GM21619 (cell line): ENCODE measurements at regions not wholly inside any gene's neighbourhood (a gene's known extent, or its start where the extent isn't known, plus 50 kb on each side); places are given as distances from the start of the nearest gene placed in this dataset.

Experiments used
- ATAC-seq: cut with Tn5 transposase; IDR thresholded peaks from one replicate; pipeline ENCODE4 v1.9.1; 2021; ENCODE audit not compliant: unreplicated experiment

- no peak for ATAC-seq
Observed at GRCh38 chrX:5549512-5549911, 679.2 kb downstream of the NLGN4X start.

DNA sequence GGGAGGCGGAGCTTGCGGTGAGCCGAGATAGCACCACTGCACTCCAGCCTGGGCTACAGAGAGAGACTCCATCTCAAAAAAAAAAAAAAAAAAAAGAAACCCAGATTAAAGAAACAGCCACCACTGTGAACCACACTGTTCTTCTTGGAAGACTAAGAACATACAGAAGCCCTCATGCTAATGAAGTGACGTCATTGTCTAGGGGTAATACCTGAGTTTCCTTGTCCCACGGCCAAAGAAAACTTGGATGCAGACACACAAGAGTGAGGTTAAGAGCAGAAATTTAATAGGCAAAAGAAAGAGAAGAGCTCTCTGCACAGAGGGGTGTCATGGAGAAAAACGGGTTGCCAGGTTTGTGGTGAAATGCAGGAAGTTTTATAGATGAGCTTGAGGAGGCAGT, 691.6 kb downstream of the NLGN4X start:
- no peak for ATAC-seq

DNA sequence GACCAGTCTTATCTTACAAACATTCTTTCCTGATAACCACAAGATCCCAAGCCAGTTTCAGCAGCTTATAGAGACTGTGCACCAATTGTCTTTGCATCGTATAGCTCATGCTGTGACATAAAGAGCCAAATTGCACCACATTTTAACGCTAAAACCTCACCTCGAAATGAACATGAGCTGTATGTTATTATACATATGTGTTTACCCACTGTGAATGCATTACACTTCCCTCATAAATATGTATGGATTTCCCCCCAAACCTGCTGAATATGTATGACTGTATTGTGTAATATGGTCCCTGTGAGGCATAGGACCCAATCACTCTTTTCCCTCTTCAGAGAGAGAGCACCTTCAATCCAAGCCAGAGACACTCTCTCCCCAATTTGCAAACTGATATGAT, 692.4 kb downstream of the NLGN4X start:
- no peak for ATAC-seq

- no peak for ATAC-seq
Observed at GRCh38 chrX:5528057-5528456, 700.6 kb downstream of the NLGN4X start.

- ATAC-seq: no peak
Observed at GRCh38 chrX:5526191-5526590, 702.5 kb downstream of the NLGN4X start.

GRCh38 chrX:5490786-5491563, 737.7 kb downstream of the NLGN4X start:
- no peak for ATAC-seq

- no peak for ATAC-seq
Observed at GRCh38 chrX:5474282-5474681, 754.4 kb downstream of the NLGN4X start.

DNA sequence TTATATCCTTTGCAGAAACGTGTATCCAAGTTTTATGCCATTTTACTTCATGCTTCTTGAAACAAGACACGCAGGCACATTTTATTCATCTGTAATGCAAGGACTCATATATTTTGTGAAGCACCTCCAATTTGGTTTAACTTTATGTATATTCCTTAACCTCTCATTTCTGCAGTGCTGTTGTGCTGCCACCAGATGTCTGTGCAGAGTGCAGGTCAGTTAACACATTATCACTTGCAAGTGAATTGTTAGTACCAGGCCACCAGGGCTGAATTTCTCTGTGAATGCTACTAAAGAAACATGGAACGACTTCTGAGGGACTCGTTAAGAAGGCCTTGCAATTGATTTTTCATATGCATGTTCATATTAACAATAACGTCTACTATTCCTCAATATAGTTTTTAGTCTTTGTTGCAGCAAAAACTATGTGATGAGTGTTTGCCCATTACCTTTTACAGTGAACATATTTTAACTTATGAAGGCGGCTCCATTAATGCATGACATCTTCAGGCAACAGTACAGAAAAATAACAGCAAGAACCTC, 770.3 kb downstream of the NLGN4X start:
- no peak for ATAC-seq

DNA sequence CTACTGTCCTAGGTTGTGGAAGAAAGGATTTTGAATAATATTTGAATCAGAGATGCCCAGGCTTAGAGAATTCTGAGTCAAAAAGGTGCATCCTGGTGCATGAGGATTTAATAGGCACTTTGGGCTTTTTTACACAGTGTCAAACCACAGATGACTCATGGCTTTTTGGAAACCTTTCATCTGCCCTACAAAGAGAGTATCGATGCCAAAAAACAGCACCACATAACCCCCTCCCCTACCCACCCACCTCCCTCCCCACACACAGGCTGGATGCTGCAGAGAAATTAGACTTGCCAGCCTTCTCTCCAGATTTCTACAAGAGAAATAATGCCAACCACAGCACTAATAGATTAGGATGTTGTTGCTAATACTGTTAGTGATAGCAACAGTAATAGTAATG, 779.3 kb downstream of the NLGN4X start:
- ATAC-seq: no peak

GRCh38 chrX:5431823-5432222, 796.8 kb downstream of the NLGN4X start:
- no peak for ATAC-seq

DNA sequence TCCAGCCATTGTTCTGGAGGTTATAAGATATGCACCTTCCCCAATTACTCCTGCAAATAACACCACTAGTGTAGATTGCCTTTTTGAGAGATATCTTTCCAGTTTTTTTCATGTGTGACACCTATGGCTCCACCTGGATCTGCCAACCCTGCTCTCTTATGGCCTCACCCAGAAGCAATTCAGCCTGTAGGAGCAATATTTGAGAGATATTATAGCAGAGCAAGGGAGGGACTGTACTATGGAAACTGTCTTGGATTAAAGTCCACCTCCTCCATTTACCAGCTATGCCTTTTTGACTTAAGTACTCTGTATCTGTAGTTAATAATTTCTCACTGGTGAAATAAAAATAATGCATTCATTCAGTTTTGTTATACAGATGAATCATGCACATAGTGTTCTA, 803.5 kb downstream of the NLGN4X start:
- no peak for ATAC-seq

GRCh38 chrX:5417381-5417780, 811.3 kb downstream of the NLGN4X start:
- ATAC-seq: no peak

DNA sequence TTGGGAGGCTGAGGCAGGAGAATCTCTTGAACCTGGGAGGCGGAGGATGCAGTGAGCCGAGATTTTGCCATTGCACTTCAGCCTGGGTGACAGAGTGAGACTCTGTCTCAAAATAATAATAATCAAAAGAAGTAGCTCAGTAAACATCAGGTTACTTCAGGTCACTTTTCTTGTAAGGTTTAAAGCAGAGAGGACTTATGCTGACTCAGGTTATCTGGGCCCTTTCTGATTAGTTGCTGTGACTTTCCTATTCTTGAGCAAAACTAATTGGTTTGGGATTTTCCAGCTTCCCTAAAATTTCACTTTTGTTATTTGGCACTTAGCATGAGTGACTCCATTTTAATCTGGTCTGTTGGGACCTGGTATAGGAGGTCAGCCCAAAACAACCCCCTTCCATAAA, 812.9 kb downstream of the NLGN4X start:
- ATAC-seq: no peak

- no peak for ATAC-seq
Observed at GRCh38 chrX:5409106-5409505, 819.6 kb downstream of the NLGN4X start.

DNA sequence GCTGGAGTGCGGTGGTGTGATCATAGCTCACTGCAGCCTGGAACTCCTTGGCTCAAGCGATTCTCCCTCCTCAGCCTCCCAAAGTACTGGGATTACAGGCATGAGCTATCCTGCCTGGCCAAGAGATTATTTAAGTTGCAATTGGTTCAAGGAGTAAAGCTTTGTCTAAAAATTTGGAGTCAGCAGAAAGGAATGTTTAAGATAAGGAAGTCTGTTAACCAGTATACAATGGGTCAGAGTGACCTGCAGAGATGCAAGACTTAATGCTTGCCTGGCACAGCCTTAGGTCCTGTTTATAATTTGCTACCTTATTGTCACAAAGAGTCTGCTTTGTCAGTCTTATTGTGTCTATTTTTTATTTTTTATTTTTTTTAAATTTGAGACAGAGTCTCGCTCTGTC, 826.2 kb downstream of the NLGN4X start:
- ATAC-seq: no peak

- ATAC-seq: no peak
Observed at GRCh38 chrX:5399403-5399802, 829.3 kb downstream of the NLGN4X start.

DNA sequence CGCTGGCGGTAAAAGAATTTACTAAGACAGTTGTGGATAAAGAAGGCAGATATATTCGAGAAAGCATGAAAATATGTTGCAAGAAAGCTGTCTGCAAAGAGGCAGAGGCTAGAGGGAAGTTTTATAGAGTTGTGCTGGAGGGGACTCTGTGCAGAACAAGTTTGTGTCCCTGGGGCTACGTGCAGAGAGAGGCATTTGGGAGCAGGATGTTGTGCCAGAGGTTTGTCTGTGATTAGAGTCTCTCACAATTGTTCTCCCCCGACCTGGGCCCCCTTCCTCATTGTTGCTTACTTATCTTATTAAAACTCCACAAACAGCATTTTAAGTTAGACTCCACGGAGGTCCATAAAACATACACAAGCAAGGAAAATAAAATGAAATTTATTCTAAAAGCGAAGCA, 831.3 kb downstream of the NLGN4X start:
- ATAC-seq: no peak

- ATAC-seq: no peak
Observed at GRCh38 chrX:5390376-5390775, 838.3 kb downstream of the NLGN4X start.

- no peak for ATAC-seq
Observed at GRCh38 chrX:5388087-5388486, 840.6 kb downstream of the NLGN4X start.

GRCh38 chrX:5380426-5380825, 848.2 kb downstream of the NLGN4X start:
- ATAC-seq: no peak

GRCh38 chrX:5341902-5342301, 886.8 kb downstream of the NLGN4X start:
- ATAC-seq: no peak

GRCh38 chrX:5337160-5337559, 891.5 kb downstream of the NLGN4X start:
- no peak for ATAC-seq

DNA sequence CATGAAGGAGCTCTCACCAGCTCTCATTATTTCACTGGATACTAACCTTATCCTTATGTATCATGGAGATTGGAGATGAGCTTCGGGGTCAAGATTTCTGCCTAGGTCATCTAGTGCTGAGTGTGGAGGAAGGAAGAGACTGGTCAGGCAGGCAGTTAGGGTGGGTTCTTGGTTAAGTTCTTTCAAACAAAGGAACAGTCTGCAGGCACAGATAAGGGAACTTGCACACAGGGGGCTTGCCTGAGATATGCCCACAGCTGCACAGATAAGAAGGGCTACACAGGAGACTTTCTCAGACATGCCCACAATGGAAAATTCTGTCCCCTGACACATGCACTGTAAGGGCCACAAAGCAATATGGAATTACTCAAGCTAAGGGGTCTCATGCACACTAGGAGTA, 904.1 kb downstream of the NLGN4X start:
- no peak for ATAC-seq
